ENCODE measurements at regions not wholly inside any gene's neighbourhood (a gene's known extent, or its start where the extent isn't known, plus 50 kb on each side); places are given as distances from the start of the nearest gene placed in this dataset.

GRCh38 chr2:33822964-33823363 is 223.9 kb upstream of the FAM98A start (continued):
- no peak for TF ChIP-seq ZNF532 (CRISPR knock-in tag; IDR thresholded peaks at IDR 0.05; ENCODE audit: borderline replicate concordance)
- no peak for TF ChIP-seq FOXJ3 (CRISPR knock-in tag; IDR thresholded peaks at IDR 0.05; ENCODE audit: borderline replicate concordance)
- TF ChIP-seq USF1 (CRISPR knock-in tag; IDR thresholded peaks at IDR 0.05) = no peak
- TF ChIP-seq ZNF416 (CRISPR knock-in tag; IDR thresholded peaks at IDR 0.05) = no peak
- TF ChIP-seq CREB1 (CRISPR knock-in tag; IDR thresholded peaks at IDR 0.05) = no peak
- TF ChIP-seq ZNF396 (CRISPR knock-in tag; IDR thresholded peaks at IDR 0.05; ENCODE audit: borderline replicate concordance) = no peak
- TF ChIP-seq CREM (CRISPR knock-in tag; IDR thresholded peaks at IDR 0.05) = no peak
- TF ChIP-seq ELF4 (CRISPR knock-in tag; IDR thresholded peaks at IDR 0.05; ENCODE audit: low read depth) = no peak
- TF ChIP-seq SMAD3 (CRISPR knock-in tag; IDR thresholded peaks at IDR 0.05; ENCODE audit: borderline replicate concordance) = no peak

- Mint-ChIP-seq H3K9me3 (no peaks in the 10 kb centered on the region), H3K4me3 (no peak overlapping the region), H3K4me1 (peaks cover 16% of the 10 kb centered on the region), H3K27ac (no peak overlapping the region), H3K27me3 (ENCODE audit: low read depth) (no peaks in the 10 kb centered on the region), H3K36me3 (no peaks in the 10 kb centered on the region)
- DNase-seq (ENCODE audit: low spot score) (no peak), ATAC-seq (no peak)
- CTCF ChIA-PET = no interaction called here
- TF ChIP-seq TEAD4 (CRISPR knock-in tag; IDR thresholded peaks at IDR 0.05) = no peak
- POLR2A ChIA-PET = no interaction called here
These were observed 213.6 kb upstream of the FAM98A start for GRCh38 chr2:33812707-33813106.

- Mint-ChIP-seq H3K4me3 (no peak overlapping the region), H3K27ac (no peak overlapping the region), H3K36me3 (no peaks in the 10 kb centered on the region), H3K9me3 (no peaks in the 10 kb centered on the region), H3K27me3 (ENCODE audit: low read depth) (no peaks in the 10 kb centered on the region), H3K4me1 (peaks cover 16% of the 10 kb centered on the region)
- ChIA-PET CTCF (no interaction called here), POLR2A (no interaction called here)
- ATAC-seq (no peak), DNase-seq (ENCODE audit: low spot score) (no peak)
- TF ChIP-seq ZMAT4 (CRISPR knock-in tag; IDR thresholded peaks at IDR 0.05) (no peak), ERG (CRISPR knock-in tag; IDR thresholded peaks at IDR 0.05) (no peak), ESRRA (CRISPR knock-in tag; IDR thresholded peaks at IDR 0.05; ENCODE audit: borderline replicate concordance) (no peak), FOXP4 (CRISPR knock-in tag; IDR thresholded peaks at IDR 0.05) (no peak), JAZF1 (CRISPR knock-in tag; IDR thresholded peaks at IDR 0.05) (no peak), AFF4 (CRISPR knock-in tag; IDR thresholded peaks at IDR 0.05; ENCODE audit: borderline replicate concordance) (no peak), KAT7 (CRISPR knock-in tag; IDR thresholded peaks at IDR 0.05; ENCODE audit: borderline replicate concordance) (no peak), ZNF671 (CRISPR knock-in tag; IDR thresholded peaks at IDR 0.05) (no peak), FOXK1 (CRISPR knock-in tag; IDR thresholded peaks at IDR 0.05) (no peak)
These were observed 211.1 kb upstream of the FAM98A start for GRCh38 chr2:33810046-33810835.

Measured in WTC11 (cell line).